Midbrain (tissue), 1 donor: ENCODE measurements at regions not wholly inside any gene's neighbourhood (a gene's known extent, or its start where the extent isn't known, plus 50 kb on each side); places are given as distances from the start of the nearest gene placed in this dataset.

Source experiments
- DNase-seq: peaks from one replicate; lab custom pipeline; 2025; lab: John Stamatoyannopoulos, UW

GRCh38 chr2:198220763-198221610 lies 416.6 kb downstream of the PLCL1 start:
- no peak for DNase-seq

- DNase-seq, result no peak
These were observed 414.9 kb downstream of the PLCL1 start for GRCh38 chr2:198219292-198219691.

GRCh38 chr2:198214114-198214596 lies 409.8 kb downstream of the PLCL1 start:
- DNase-seq, result no peak

GRCh38 chr2:198213253-198213652 lies 408.9 kb downstream of the PLCL1 start:
- DNase-seq, result no peak

DNA sequence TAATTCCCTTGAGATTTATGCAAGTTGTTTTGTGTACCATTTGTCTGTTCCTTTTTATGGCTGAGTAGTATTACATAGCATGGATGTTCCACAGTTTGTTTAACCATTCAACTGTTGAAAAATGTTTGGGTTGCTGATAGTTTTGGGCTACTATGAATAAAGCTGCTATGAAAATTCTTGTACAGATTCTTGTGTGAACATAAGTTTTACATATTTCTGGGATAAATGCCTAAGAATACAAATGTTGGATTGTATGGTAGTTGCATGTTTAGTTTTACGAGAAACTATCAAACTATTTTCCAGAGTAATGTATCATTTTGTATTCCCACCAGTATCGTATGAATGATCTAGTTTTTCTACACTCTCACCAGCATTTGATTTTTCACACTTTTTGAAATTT lies 407.3 kb downstream of the PLCL1 start:
- DNase-seq, result no peak

DNA sequence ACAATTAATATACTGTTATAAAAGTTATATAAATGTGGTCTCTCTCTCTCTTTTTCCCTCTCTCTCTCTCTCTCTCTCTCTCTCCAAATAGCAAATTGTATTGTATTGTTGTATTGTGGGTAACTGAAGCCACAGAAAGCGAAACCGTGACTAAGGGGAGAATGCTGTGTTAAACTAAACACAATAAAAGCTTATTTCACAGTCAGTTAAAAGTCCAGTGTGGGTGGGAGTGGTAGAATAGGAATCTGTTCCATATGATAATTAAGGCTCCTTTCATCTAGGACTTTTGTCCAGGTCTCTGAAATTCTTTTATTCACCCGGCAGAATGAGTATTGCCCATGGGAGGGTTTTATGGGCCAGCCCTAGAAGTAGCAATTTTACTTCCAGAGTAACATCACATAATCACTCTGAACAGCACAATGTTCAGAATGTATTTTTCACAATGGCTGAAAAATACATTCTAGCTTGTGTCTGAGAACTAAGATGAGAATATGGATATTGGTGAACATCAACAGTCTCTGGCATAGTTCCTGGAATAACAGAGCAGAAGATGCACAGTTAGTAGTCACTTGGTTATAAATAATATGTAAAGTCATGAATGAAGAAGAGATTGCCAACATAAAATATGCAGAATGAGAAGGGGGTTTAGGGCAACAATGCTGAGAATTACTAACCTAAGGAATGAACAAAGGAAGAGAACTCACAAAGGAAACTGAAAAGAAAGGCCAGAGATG lies 399.1 kb downstream of the PLCL1 start:
- no peak for DNase-seq
